Gastroesophageal sphincter (tissue), 4 donors: ENCODE measurements at regions not wholly inside any gene's neighbourhood (a gene's known extent, or its start where the extent isn't known, plus 50 kb on each side); places are given as distances from the start of the nearest gene placed in this dataset.
A peak's percentile ranks its signal among the peaks of the same experiment; 100 is the strongest.
"Not testable (repeated sequence)": the region's sequence is repeated elsewhere in the genome, so short reads cannot be mapped to it uniquely, and the experiment has no call there.

Experiments used
- ATAC-seq: fragments of 150-250 bp; one replicate; pipeline ENCODE4 v1.9.1; 2016; ENCODE audit warnings: mild to moderate bottlenecking, moderate library complexity
- H3K27ac ChIP-seq, 4 donors: fragments of 200-600 bp; sonication (generic) in 3 of 4; 1 replicate in 3 of 4; 2 replicates in 1 of 4; pipeline ENCODE4 v1.5.1; 2016 to 2019
- H3K27me3 ChIP-seq: fragments of 200-600 bp; sonication (generic); one replicate; pipeline ENCODE4 v1.5.1; 2019
- H3K36me3 ChIP-seq, 2 donors: fragments of 200-600 bp; sonication (generic); one replicate each; pipeline ENCODE4 v1.5.1; 2019; ENCODE audit warnings: control low read depth in 1 of 2
- H3K4me1 ChIP-seq, 3 donors: fragments of 200-600 bp; sonication (generic); 1 replicate in 2 of 3; 2 replicates in 1 of 3; pipeline ENCODE4 v1.5.1; 2016 to 2019; ENCODE audit warnings: control low read depth in 2 of 3
- H3K4me3 ChIP-seq, 2 donors: fragments of 200-600 bp; sonication (generic); one replicate each; pipeline ENCODE4 v1.5.1; 2019; ENCODE audit warnings: mild to moderate bottlenecking in 1 of 2, moderate library complexity in 1 of 2
- H3K9me3 ChIP-seq, 3 donors: fragments of 200-600 bp; sonication (generic); one replicate each; pipeline ENCODE4 v1.5.1; 2017 to 2019; ENCODE audit warnings: control low read depth in 2 of 3
- EP300 ChIP-seq: sonication (generic); formaldehyde crosslinking; IDR thresholded peaks from one replicate; pipeline ENCODE4 v1.6.1; 2017; ENCODE audit warnings: antibody characterized with exemption, mild to moderate bottlenecking
- POLR2A ChIP-seq, 2 donors: fragments of 450-650 bp; IDR thresholded peaks; one replicate each; pipeline ENCODE4 v1.6.1; 2017; ENCODE audit warnings: antibody characterized with exemption in 2 of 2, mild to moderate bottlenecking in 2 of 2, moderate library complexity in 1 of 2
- POLR2AphosphoS5 ChIP-seq: sonication (generic); formaldehyde crosslinking; IDR thresholded peaks from one replicate; pipeline ENCODE4 v1.6.1; 2017; ENCODE audit warnings: antibody characterized with exemption
- WGBS, 2 donors: methylation state at CpG; one replicate each; pipeline ENCODE4 v1.1.5; 2018; ENCODE audit warnings: low coverage in 1 of 2; 5-methylcytosine and 5-hydroxymethylcytosine counted together
- TF ChIP-seq, protein P1 (sequence below), 4 experiments: fragments of 200-600 bp in 2 of 4; fragments of 450-650 bp in 2 of 4; sonication (generic) in 1 of 4; IDR thresholded peaks; one replicate each; pipeline ENCODE4 v1.5.1; 2017 to 2019; ENCODE audit warnings: antibody characterized with exemption in 4 of 4, mild to moderate bottlenecking in 2 of 4, moderate library complexity in 2 of 4

DNA sequence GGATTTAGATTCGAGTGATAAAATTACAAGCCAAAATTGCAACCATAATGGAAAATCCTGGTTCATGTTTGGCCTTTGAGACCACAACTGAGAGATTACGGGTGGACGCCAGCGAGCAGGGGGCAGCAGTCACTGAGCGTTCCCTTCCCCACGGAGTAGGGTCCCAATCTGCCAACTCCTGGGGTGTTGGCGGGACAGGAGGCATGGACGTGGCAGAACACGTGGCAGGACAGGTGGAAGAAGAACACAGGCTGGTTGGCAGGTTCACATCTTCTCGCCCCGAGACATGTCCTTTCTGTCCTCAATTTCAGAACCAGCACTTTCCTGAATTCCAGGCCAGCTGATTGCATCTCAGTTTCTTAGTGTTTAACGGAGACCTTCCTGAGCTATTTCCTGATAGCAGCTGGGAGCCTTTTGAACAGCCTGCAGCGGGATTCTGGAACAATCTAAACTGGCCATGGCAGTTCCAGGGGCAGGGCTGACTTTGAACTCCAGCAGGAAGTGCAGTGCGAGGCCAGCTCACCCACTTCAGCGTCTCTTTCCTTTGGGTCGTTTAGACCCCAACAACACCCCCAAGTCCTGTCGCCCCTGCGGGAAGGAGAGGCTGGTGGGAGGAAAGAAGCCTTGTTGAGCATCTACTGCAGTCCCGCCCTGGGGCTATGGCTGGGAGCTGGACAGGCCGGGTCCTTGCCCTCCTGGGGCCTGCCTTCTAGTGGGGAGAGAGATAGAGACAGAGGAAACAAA, 159.1 kb upstream of the FOXF1 start:
- Histone ChIP-seq H3K9me3 (peaks cover 0 to 8% (median 0%) of the 10 kb centered on the region in 3 donors), H3K36me3 (no peaks in the 10 kb centered on the region), H3K4me3 (no peak overlapping the region), H3K4me1 (peaks cover 0 to 19% (median 0%) of the 10 kb centered on the region in 3 donors), H3K27me3 (no peaks in the 10 kb centered on the region), H3K27ac (no peak overlapping the region)
- ATAC-seq: no peak
- 78% methylated on average over 8 of the region's 20 CpGs; no CpG with 5 or more reads in 1 of the 2 donors for WGBS, 2 donors
- TF ChIP-seq POLR2AphosphoS5: no peak
- TF ChIP-seq, protein P1, sequence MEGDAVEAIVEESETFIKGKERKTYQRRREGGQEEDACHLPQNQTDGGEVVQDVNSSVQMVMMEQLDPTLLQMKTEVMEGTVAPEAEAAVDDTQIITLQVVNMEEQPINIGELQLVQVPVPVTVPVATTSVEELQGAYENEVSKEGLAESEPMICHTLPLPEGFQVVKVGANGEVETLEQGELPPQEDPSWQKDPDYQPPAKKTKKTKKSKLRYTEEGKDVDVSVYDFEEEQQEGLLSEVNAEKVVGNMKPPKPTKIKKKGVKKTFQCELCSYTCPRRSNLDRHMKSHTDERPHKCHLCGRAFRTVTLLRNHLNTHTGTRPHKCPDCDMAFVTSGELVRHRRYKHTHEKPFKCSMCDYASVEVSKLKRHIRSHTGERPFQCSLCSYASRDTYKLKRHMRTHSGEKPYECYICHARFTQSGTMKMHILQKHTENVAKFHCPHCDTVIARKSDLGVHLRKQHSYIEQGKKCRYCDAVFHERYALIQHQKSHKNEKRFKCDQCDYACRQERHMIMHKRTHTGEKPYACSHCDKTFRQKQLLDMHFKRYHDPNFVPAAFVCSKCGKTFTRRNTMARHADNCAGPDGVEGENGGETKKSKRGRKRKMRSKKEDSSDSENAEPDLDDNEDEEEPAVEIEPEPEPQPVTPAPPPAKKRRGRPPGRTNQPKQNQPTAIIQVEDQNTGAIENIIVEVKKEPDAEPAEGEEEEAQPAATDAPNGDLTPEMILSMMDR (IDR thresholded peaks at IDR 0.05): no peak
- TF ChIP-seq EP300: no peak
- TF ChIP-seq POLR2A (IDR thresholded peaks at IDR 0.05): no peak

DNA sequence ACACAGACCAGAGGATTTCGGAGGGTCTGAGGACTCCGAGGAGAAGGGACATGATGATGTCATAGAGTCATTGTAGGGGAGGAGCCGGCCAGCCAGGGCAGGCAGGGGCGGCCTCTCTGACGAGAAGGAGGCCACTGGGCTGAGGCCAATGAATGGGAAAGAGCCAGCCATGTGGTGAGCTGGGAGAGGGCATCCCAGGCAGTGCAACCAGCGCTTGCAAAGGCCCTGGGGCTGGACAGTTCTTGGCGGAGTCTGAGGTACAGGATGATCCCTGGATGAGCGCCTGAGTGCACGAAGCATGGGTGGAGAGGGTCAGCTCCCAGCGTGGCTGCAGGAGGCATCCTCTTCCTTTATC, 158.6 kb upstream of the FOXF1 start:
- H3K36me3 ChIP-seq, H3K4me3 ChIP-seq, H3K27ac ChIP-seq, H3K27me3 ChIP-seq: not testable (repeated sequence)
- H3K4me1 ChIP-seq: peaks cover 0 to 19% (median 0%) of the 10 kb centered on the region in 3 donors
- ATAC-seq: peak; percentile 13
- WGBS, 2 donors: 76 to 82% methylated on average over 5 to 10 of the region's 10 CpGs
- peaks cover 0 to 11% (median 0%) of the 10 kb centered on the region in 3 donors for H3K9me3 ChIP-seq

GRCh38 chr16:86353148-86353547, 157.2 kb upstream of the FOXF1 start:
- Histone ChIP-seq H3K4me3 (no peak overlapping the region), H3K9me3 (peaks cover 0 to 11% (median 0%) of the 10 kb centered on the region in 3 donors), H3K27me3 (no peaks in the 10 kb centered on the region), H3K4me1 (peaks cover 0 to 19% (median 0%) of the 10 kb centered on the region in 3 donors), H3K36me3 (no peaks in the 10 kb centered on the region), H3K27ac (no peak overlapping the region)
- WGBS, 2 donors: 70 to 95% methylated on average over 4 of the region's 11 CpGs
- TF ChIP-seq EP300 (no peak), POLR2AphosphoS5 (no peak), POLR2A (IDR thresholded peaks at IDR 0.05) (no peak)
- TF ChIP-seq, protein P1 (IDR thresholded peaks at IDR 0.05): no peak
- ATAC-seq: no peak

DNA sequence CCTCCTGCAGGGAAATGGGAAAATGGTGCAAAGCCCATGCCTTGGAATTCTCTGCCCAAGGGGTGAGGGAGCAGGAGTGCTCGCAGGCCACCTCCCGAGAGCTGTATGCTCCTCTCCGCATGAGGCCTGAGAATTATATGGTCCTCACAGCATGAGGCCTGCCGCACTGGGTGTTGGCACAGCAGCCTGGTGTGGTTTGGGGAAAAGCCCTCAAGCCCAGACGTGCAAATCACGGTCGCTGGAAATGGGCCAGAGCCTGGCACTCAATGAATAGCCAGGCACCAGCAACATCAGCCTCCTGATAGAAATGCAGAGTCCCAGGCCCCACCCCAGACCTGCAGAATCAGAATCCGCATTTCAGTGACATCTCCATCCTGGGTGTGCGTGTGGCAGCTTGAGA, 156.4 kb upstream of the FOXF1 start:
- Histone ChIP-seq H3K27me3 (no peaks in the 10 kb centered on the region), H3K27ac (no peak overlapping the region), H3K36me3 (no peaks in the 10 kb centered on the region), H3K4me1 (peaks cover 0 to 19% (median 0%) of the 10 kb centered on the region in 3 donors), H3K9me3 (peaks cover 0 to 11% (median 0%) of the 10 kb centered on the region in 3 donors), H3K4me3 (no peak overlapping the region)
- ATAC-seq: no peak
- WGBS, 2 donors: 80% methylated on average over 1 of the region's 9 CpGs; no CpG with 5 or more reads in 1 of the 2 donors
- TF ChIP-seq, protein P1 (IDR thresholded peaks at IDR 0.05): no peak
- TF ChIP-seq POLR2A (IDR thresholded peaks at IDR 0.05) (no peak), EP300 (no peak), POLR2AphosphoS5 (no peak)

DNA sequence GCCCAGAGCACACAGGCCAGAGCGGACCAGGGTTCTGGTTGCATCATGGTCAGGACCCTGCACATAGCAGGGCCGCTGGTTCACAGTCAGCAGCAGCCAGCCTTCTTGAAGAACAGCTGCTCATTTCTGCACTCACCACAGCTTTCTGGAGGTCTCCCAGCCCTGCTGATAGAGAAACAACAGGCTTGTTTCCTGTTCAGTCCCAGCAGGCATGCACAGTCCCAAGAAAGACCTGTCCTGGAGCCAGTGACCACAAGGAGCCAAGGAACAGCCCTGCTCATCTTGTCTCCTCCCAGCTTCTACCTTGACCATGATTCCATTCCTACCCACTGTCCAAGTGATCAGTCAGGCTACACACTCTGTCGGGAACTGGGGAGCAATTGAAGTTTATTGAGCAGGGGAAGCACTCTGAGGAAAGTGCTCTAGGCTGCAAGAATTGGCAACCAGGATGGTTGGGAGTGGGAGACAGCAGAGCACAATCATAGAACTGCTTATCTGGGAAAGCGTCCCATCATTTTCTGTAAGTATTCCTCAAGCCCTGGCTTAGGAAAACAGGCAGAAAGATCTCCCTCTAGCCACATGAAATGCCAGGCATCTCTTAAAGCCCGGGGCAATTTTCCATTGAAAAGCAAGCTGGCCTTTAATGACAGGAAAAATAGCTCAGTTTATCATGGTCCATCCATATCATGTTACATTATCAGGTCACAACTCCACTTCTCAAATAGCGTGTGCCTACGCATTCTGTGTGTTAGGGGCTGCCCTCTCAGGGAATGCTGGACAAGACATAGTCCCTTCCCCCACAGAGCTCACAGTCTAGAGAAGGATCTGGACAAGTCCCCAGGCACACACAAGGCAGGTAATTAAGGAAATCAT, 155.4 kb upstream of the FOXF1 start:
- WGBS, 2 donors: 42 to 69% methylated on average over 2 to 5 of the region's 7 CpGs

More for the DNA sequence above, 155.4 kb upstream of the FOXF1 start:
- peaks cover 0 to 11% (median 0%) of the 10 kb centered on the region in 3 donors for H3K9me3 ChIP-seq
- no peaks in the 10 kb centered on the region for H3K27me3 ChIP-seq
- H3K4me3 ChIP-seq: no peak overlapping the region
- no peak for ATAC-seq
- no peak overlapping the region for H3K27ac ChIP-seq
- H3K4me1 ChIP-seq: peaks cover 0 to 14% (median 0%) of the 10 kb centered on the region in 3 donors
- no peaks in the 10 kb centered on the region for H3K36me3 ChIP-seq
- TF ChIP-seq EP300: no peak
- no peak for TF ChIP-seq POLR2A (IDR thresholded peaks at IDR 0.05)
- TF ChIP-seq, protein P1 (IDR thresholded peaks at IDR 0.05): no peak
- TF ChIP-seq POLR2AphosphoS5: no peak
